OCI-LY3 (cell line): ENCODE measurements at regions not wholly inside any gene's neighbourhood (a gene's known extent, or its start where the extent isn't known, plus 50 kb on each side); places are given as distances from the start of the nearest gene placed in this dataset.

Experiments used
- CTCF ChIP-seq: fragments of 200-600, 300-600 bp; sonication (generic); IDR thresholded peaks from 2 replicates; pipeline ENCODE4 v1.5.1; 2014; ENCODE audit warnings: antibody characterized with exemption, low read length, low read depth
- EZH2phosphoT487 ChIP-seq: fragments of 200-600 bp; shearing (Covaris generic); IDR thresholded peaks from 2 replicates; pipeline ENCODE4 v1.6.1; 2018; ENCODE audit warnings: antibody characterized with exemption, mixed run types, low read depth

DNA sequence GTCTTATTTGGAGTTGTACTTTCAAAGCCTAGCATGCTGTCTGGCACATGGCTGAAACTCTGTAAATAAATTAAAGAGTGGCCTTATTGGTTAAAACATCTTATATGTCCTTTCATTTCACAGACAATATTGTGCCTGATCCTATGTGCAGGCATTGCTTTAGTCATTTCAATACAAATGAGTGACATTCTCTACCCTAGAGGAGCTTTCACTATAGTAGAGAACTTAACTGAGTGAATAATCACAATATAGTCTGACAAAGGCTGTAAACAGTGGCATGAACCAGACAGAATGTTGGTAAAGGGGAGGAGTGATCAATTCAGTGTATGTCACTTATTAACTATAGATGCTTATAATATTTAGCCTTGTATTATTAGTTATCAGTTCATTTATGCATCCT, 481.8 kb downstream of the TFAP2B start:
- TF ChIP-seq CTCF (no peak), EZH2phosphoT487 (no peak)
